DND-41 (cell line): ENCODE measurements at regions not wholly inside any gene's neighbourhood (a gene's known extent, or its start where the extent isn't known, plus 50 kb on each side); places are given as distances from the start of the nearest gene placed in this dataset.

ENCODE experiments used
- ATAC-seq: fragments of 200-7000 bp; cut with Tn5 transposase; 3 replicates; pipeline ENCODE4 v1.9.1; 2021; ENCODE audit warnings: low read depth; ENCODE audit not compliant: insufficient read depth
- DNase-seq: peaks from one replicate; pipeline ENCODE4 v3.0.0-alpha.2; 2020
- H2AFZ ChIP-seq: 2 replicates; pipeline ENCODE4 v1.6.0; 2012; ENCODE audit warnings: low read depth, low read length
- H3K27ac ChIP-seq: 2 replicates; pipeline ENCODE4 v1.5.1; 2012; ENCODE audit warnings: low read length, inconsistent platforms
- H3K27me3 ChIP-seq: fragments of 200-600 bp; sonication (generic); 2 replicates; pipeline ENCODE4 v1.6.0; 2012; ENCODE audit warnings: low read length, mild to moderate bottlenecking, inconsistent platforms; ENCODE audit not compliant: insufficient read depth, poor library complexity
- H3K36me3 ChIP-seq: 2 replicates; pipeline ENCODE4 v1.5.1; 2012; ENCODE audit warnings: low read length, inconsistent platforms; ENCODE audit not compliant: insufficient read depth
- H3K4me1 ChIP-seq: 2 replicates; pipeline ENCODE4 v1.5.1; 2012; ENCODE audit warnings: mild to moderate bottlenecking, low read length; ENCODE audit not compliant: insufficient read depth
- H3K4me2 ChIP-seq: 2 replicates; pipeline ENCODE4 v1.6.0; 2012; ENCODE audit warnings: mild to moderate bottlenecking, moderate library complexity, low read length, inconsistent platforms; ENCODE audit not compliant: insufficient read depth
- H3K4me3 ChIP-seq, 2 experiments: fragments of 200-600 bp in 1 of 2; shearing (Covaris generic) in 1 of 2; 2 replicates each; pipeline ENCODE4 v1.5.1; 2012 to 2016; ENCODE audit warnings: inconsistent platforms in 2 of 2, low read length in 2 of 2, mild to moderate bottlenecking in 2 of 2, low read depth in 1 of 2, moderate library complexity in 1 of 2
- H3K79me2 ChIP-seq: 2 replicates; pipeline ENCODE4 v1.6.0; 2012; ENCODE audit warnings: low read length, inconsistent platforms; ENCODE audit not compliant: insufficient read depth
- H3K9ac ChIP-seq: 2 replicates; pipeline ENCODE4 v1.6.0; 2012; ENCODE audit warnings: low read depth, mild to moderate bottlenecking, inconsistent platforms, low read length, moderate library complexity
- H3K9me3 ChIP-seq: 2 replicates; pipeline ENCODE4 v1.5.1; 2012; ENCODE audit warnings: low read length, moderate library complexity, mild to moderate bottlenecking, inconsistent platforms; ENCODE audit not compliant: insufficient read depth, severe bottlenecking
- H4K20me1 ChIP-seq: 2 replicates; pipeline ENCODE4 v1.6.0; 2012; ENCODE audit warnings: low read length; ENCODE audit not compliant: insufficient read depth
- CTCF ChIP-seq: IDR thresholded peaks from 2 replicates; pipeline ENCODE4 v1.5.1; 2012; ENCODE audit warnings: borderline replicate concordance, low read length, moderate library complexity, mild to moderate bottlenecking; ENCODE audit not compliant: poor library complexity, severe bottlenecking; ENCODE audit errors: extremely low read depth
- EZH2 ChIP-seq: IDR thresholded peaks from 3 replicates; pipeline ENCODE4 v1.6.1; 2012; ENCODE audit warnings: borderline replicate concordance, low read depth, mild to moderate bottlenecking, moderate library complexity, low read length, inconsistent platforms; ENCODE audit not compliant: severe bottlenecking

- H3K4me3 ChIP-seq = no peak overlapping the region
- H3K4me1 ChIP-seq = no peaks in the 10 kb centered on the region
- TF ChIP-seq CTCF = no peak
- TF ChIP-seq EZH2 = no peak
- H4K20me1 ChIP-seq = no peaks in the 10 kb centered on the region
- H3K9ac ChIP-seq = no peak overlapping the region
- H3K27me3 ChIP-seq = no peaks in the 10 kb centered on the region
- no peaks in the 10 kb centered on the region for H3K36me3 ChIP-seq
- no peaks in the 10 kb centered on the region for H3K9me3 ChIP-seq
- no peak overlapping the region for H3K27ac ChIP-seq
- H2AFZ ChIP-seq = no peak overlapping the region
- H3K79me2 ChIP-seq = no peaks in the 10 kb centered on the region
- no peak for DNase-seq
- no peak overlapping the region for H3K4me2 ChIP-seq
- no peak; the same call in 2 of the 3 replicates for ATAC-seq
Observed at GRCh38 chr2:150358468-150358807, 129.0 kb downstream of the RND3 start.

GRCh38 chr2:150357770-150358467 lies 129.5 kb downstream of the RND3 start:
- Histone ChIP-seq H4K20me1 (no peaks in the 10 kb centered on the region), H3K4me3 (no peak overlapping the region), H3K79me2 (no peaks in the 10 kb centered on the region), H3K27me3 (no peaks in the 10 kb centered on the region), H3K9me3 (no peaks in the 10 kb centered on the region), H3K4me1 (no peaks in the 10 kb centered on the region), H3K9ac (no peak overlapping the region), H3K36me3 (no peaks in the 10 kb centered on the region), H3K4me2 (no peak overlapping the region), H2AFZ (no peak overlapping the region), H3K27ac (no peak overlapping the region)
- DNase-seq (no peak), ATAC-seq (no peak)
- TF ChIP-seq CTCF (no peak), EZH2 (no peak)

GRCh38 chr2:150355440-150355839 lies 132.0 kb downstream of the RND3 start:
- Histone ChIP-seq H3K79me2 (no peaks in the 10 kb centered on the region), H3K9ac (no peak overlapping the region), H2AFZ (no peak overlapping the region), H3K27ac (no peak overlapping the region), H3K9me3 (no peaks in the 10 kb centered on the region), H3K4me1 (no peaks in the 10 kb centered on the region), H3K4me3 (no peak overlapping the region), H3K36me3 (no peaks in the 10 kb centered on the region), H3K4me2 (no peak overlapping the region), H4K20me1 (no peaks in the 10 kb centered on the region), H3K27me3 (no peaks in the 10 kb centered on the region)
- DNase-seq = no peak
- TF ChIP-seq EZH2 (no peak), CTCF (no peak)
- no peak for ATAC-seq

GRCh38 chr2:150353376-150353775 lies 134.1 kb downstream of the RND3 start:
- no peak overlapping the region for H3K27ac ChIP-seq
- no peak overlapping the region for H2AFZ ChIP-seq
- ATAC-seq (no peak), DNase-seq (no peak)
- H3K9me3 ChIP-seq = no peaks in the 10 kb centered on the region
- no peak overlapping the region for H3K9ac ChIP-seq
- H3K79me2 ChIP-seq = no peaks in the 10 kb centered on the region
- TF ChIP-seq EZH2 (no peak), CTCF (no peak)
- H3K4me1 ChIP-seq = no peaks in the 10 kb centered on the region
- no peaks in the 10 kb centered on the region for H4K20me1 ChIP-seq
- H3K4me2 ChIP-seq = no peak overlapping the region
- no peaks in the 10 kb centered on the region for H3K27me3 ChIP-seq
- H3K36me3 ChIP-seq = no peaks in the 10 kb centered on the region
- H3K4me3 ChIP-seq = no peak overlapping the region
